Peyer's patch (tissue), 4 donors: ENCODE measurements at regions not wholly inside any gene's neighbourhood (a gene's known extent, or its start where the extent isn't known, plus 50 kb on each side); places are given as distances from the start of the nearest gene placed in this dataset.

ENCODE experiments used
- DNase-seq, 3 donors: peaks; one replicate each; pipeline ENCODE4 v3.0.0-alpha.2; 2017 to 2019
- H3K27ac ChIP-seq, 4 donors: fragments of 200-600 bp; sonication (generic); one replicate each; pipeline ENCODE4 v1.5.1; 2016 to 2019
- H3K27me3 ChIP-seq, 2 donors: fragments of 200-600 bp; sonication (generic); one replicate each; pipeline ENCODE4 v1.5.1; 2019
- H3K36me3 ChIP-seq, 3 donors: fragments of 200-600 bp; sonication (generic); one replicate each; pipeline ENCODE4 v1.5.1; 2016 to 2019
- H3K4me1 ChIP-seq, 4 donors: fragments of 200-600 bp; sonication (generic); one replicate each; pipeline ENCODE4 v1.5.1; 2016 to 2019
- H3K4me3 ChIP-seq, 4 donors: fragments of 200-600 bp; sonication (generic); 1 replicate in 3 of 4; 2 replicates in 1 of 4; pipeline ENCODE4 v1.5.1; 2016 to 2019; ENCODE audit warnings: mild to moderate bottlenecking in 1 of 4
- H3K9me3 ChIP-seq, 4 donors: fragments of 200-600 bp; sonication (generic); one replicate each; pipeline ENCODE4 v1.5.1; 2016 to 2019; ENCODE audit warnings: mild to moderate bottlenecking in 1 of 4
- CTCF ChIP-seq, 6 experiments: fragments of 450-650 bp in 4 of 6; fragments of 200-600 bp in 2 of 6; sonication (generic) in 1 of 6; IDR thresholded peaks; one replicate each; pipeline ENCODE4 v1.5.1; 2017 to 2019; ENCODE audit warnings: antibody characterized with exemption in 6 of 6, mild to moderate bottlenecking in 3 of 6, moderate library complexity in 1 of 6
- POLR2A ChIP-seq, 2 donors: fragments of 450-650 bp; IDR thresholded peaks; one replicate each; pipeline ENCODE4 v1.5.1; 2017; ENCODE audit warnings: antibody characterized with exemption in 2 of 2, mild to moderate bottlenecking in 2 of 2, moderate library complexity in 2 of 2

- TF ChIP-seq CTCF (IDR thresholded peaks at IDR 0.05) (no peak), POLR2A (IDR thresholded peaks at IDR 0.05) (no peak)
- Histone ChIP-seq H3K27ac (no peak overlapping the region), H3K4me3 (no peak overlapping the region), H3K36me3 (no peaks in the 10 kb centered on the region), H3K4me1 (no peaks in the 10 kb centered on the region), H3K9me3 (no peaks in the 10 kb centered on the region), H3K27me3 (no peaks in the 10 kb centered on the region)
- DNase-seq, result no peak
Observed at GRCh38 chr12:84793558-84794367, 118.8 kb downstream of the SLC6A15 start.

GRCh38 chr12:84791444-84791843, 121.2 kb downstream of the SLC6A15 start:
- Histone ChIP-seq H3K36me3 (no peaks in the 10 kb centered on the region), H3K27me3 (no peaks in the 10 kb centered on the region), H3K27ac (no peak overlapping the region), H3K4me3 (no peak overlapping the region), H3K9me3 (no peaks in the 10 kb centered on the region), H3K4me1 (no peaks in the 10 kb centered on the region)
- DNase-seq, result no peak
- no peak for TF ChIP-seq CTCF (IDR thresholded peaks at IDR 0.05)
- no peak for TF ChIP-seq POLR2A (IDR thresholded peaks at IDR 0.05)

- H3K36me3 ChIP-seq, result no peaks in the 10 kb centered on the region
- H3K27me3 ChIP-seq, result no peaks in the 10 kb centered on the region
- H3K4me1 ChIP-seq, result no peaks in the 10 kb centered on the region
- TF ChIP-seq CTCF (IDR thresholded peaks at IDR 0.05), result no peak
- TF ChIP-seq POLR2A (IDR thresholded peaks at IDR 0.05), result no peak
- no peak overlapping the region for H3K27ac ChIP-seq
- no peaks in the 10 kb centered on the region for H3K9me3 ChIP-seq
- H3K4me3 ChIP-seq, result no peak overlapping the region
- no peak for DNase-seq
Observed at GRCh38 chr12:84789184-84789583, 123.4 kb downstream of the SLC6A15 start.

- Histone ChIP-seq H3K4me3 (no peak overlapping the region), H3K27me3 (no peaks in the 10 kb centered on the region), H3K36me3 (no peaks in the 10 kb centered on the region), H3K4me1 (no peaks in the 10 kb centered on the region), H3K27ac (no peak overlapping the region), H3K9me3 (no peaks in the 10 kb centered on the region)
- TF ChIP-seq CTCF (IDR thresholded peaks at IDR 0.05) (no peak), POLR2A (IDR thresholded peaks at IDR 0.05) (no peak)
- DNase-seq, result no peak
Observed at GRCh38 chr12:84787253-84787652, 125.3 kb downstream of the SLC6A15 start.

- no peaks in the 10 kb centered on the region for H3K4me1 ChIP-seq
- no peak for TF ChIP-seq POLR2A (IDR thresholded peaks at IDR 0.05)
- no peak for TF ChIP-seq CTCF (IDR thresholded peaks at IDR 0.05)
- no peaks in the 10 kb centered on the region for H3K27me3 ChIP-seq
- no peak overlapping the region for H3K4me3 ChIP-seq
- DNase-seq, result no peak
- H3K9me3 ChIP-seq, result no peaks in the 10 kb centered on the region
- no peaks in the 10 kb centered on the region for H3K36me3 ChIP-seq
- H3K27ac ChIP-seq, result no peak overlapping the region
Observed at GRCh38 chr12:84786622-84787021, 126.0 kb downstream of the SLC6A15 start.
